ENCODE measurements at regions not wholly inside any gene's neighbourhood (a gene's known extent, or its start where the extent isn't known, plus 50 kb on each side); places are given as distances from the start of the nearest gene placed in this dataset.

GRCh38 chr6:12229332-12229731, 60.8 kb upstream of the EDN1 start:
- Histone ChIP-seq H3K36me3 (no peaks in the 10 kb centered on the region), H3K27ac (no peak overlapping the region), H3K4me3 (ENCODE audit: low read depth in 1 of 2, low read length in 1 of 2) (no peak overlapping the region), H3K9me3 (no peaks in the 10 kb centered on the region), H3K27me3 (no peaks in the 10 kb centered on the region), H3K4me1 (ENCODE audit: control insufficient read depth in 1 of 2, insufficient read depth in 1 of 2, low read depth in 1 of 2, low read length in 1 of 2) (peaks cover 22 to 23% of the 10 kb centered on the region in 2 experiments)
- TF ChIP-seq, protein P1, sequence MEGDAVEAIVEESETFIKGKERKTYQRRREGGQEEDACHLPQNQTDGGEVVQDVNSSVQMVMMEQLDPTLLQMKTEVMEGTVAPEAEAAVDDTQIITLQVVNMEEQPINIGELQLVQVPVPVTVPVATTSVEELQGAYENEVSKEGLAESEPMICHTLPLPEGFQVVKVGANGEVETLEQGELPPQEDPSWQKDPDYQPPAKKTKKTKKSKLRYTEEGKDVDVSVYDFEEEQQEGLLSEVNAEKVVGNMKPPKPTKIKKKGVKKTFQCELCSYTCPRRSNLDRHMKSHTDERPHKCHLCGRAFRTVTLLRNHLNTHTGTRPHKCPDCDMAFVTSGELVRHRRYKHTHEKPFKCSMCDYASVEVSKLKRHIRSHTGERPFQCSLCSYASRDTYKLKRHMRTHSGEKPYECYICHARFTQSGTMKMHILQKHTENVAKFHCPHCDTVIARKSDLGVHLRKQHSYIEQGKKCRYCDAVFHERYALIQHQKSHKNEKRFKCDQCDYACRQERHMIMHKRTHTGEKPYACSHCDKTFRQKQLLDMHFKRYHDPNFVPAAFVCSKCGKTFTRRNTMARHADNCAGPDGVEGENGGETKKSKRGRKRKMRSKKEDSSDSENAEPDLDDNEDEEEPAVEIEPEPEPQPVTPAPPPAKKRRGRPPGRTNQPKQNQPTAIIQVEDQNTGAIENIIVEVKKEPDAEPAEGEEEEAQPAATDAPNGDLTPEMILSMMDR (IDR thresholded peaks at IDR 0.05): no peak

GRCh38 chr6:12230523-12230922, 59.6 kb upstream of the EDN1 start:
- TF ChIP-seq, protein P1 (IDR thresholded peaks at IDR 0.05): no peak
- no peaks in the 10 kb centered on the region for H3K36me3 ChIP-seq
- no peak overlapping the region for H3K4me3 ChIP-seq (ENCODE audit: low read depth in 1 of 2, low read length in 1 of 2)
- no peaks in the 10 kb centered on the region for H3K9me3 ChIP-seq
- H3K27ac ChIP-seq: no peak overlapping the region
- H3K4me1 ChIP-seq (ENCODE audit: control insufficient read depth in 1 of 2, insufficient read depth in 1 of 2, low read depth in 1 of 2, low read length in 1 of 2): peaks cover 33 to 35% of the 10 kb centered on the region in 2 experiments
- no peaks in the 10 kb centered on the region for H3K27me3 ChIP-seq

GRCh38 chr6:12232339-12232738, 57.8 kb upstream of the EDN1 start:
- Histone ChIP-seq H3K36me3 (no peaks in the 10 kb centered on the region), H3K9me3 (no peaks in the 10 kb centered on the region), H3K4me1 (ENCODE audit: control insufficient read depth in 1 of 2, insufficient read depth in 1 of 2, low read depth in 1 of 2, low read length in 1 of 2) (peaks cover 33 to 40% of the 10 kb centered on the region in 2 experiments), H3K27ac (peak overlapping the region; percentile 93), H3K27me3 (no peaks in the 10 kb centered on the region), H3K4me3 (ENCODE audit: low read depth in 1 of 2, low read length in 1 of 2) (no peak overlapping the region)
- TF ChIP-seq, protein P1 (IDR thresholded peaks at IDR 0.05): no peak

- H3K4me3 ChIP-seq (ENCODE audit: low read depth in 1 of 2, low read length in 1 of 2): peak overlapping the region in 1 of 2 experiments; percentile 22
- peak overlapping the region; percentile 93 for H3K27ac ChIP-seq
- no peaks in the 10 kb centered on the region for H3K36me3 ChIP-seq
- H3K9me3 ChIP-seq: no peaks in the 10 kb centered on the region
- TF ChIP-seq, protein P1 (IDR thresholded peaks at IDR 0.05): no peak
- H3K27me3 ChIP-seq: no peaks in the 10 kb centered on the region
- H3K4me1 ChIP-seq (ENCODE audit: control insufficient read depth in 1 of 2, insufficient read depth in 1 of 2, low read depth in 1 of 2, low read length in 1 of 2): peaks cover 33 to 44% of the 10 kb centered on the region in 2 experiments
These were observed 57.3 kb upstream of the EDN1 start for GRCh38 chr6:12232821-12233220.

GRCh38 chr6:12233693-12234571, 56.2 kb upstream of the EDN1 start:
- TF ChIP-seq, protein P1 (IDR thresholded peaks at IDR 0.05): peak; percentile 17
- Histone ChIP-seq H3K9me3 (no peaks in the 10 kb centered on the region), H3K4me1 (ENCODE audit: control insufficient read depth in 1 of 2, insufficient read depth in 1 of 2, low read depth in 1 of 2, low read length in 1 of 2) (peaks cover 43 to 53% of the 10 kb centered on the region in 2 experiments), H3K4me3 (ENCODE audit: low read depth in 1 of 2, low read length in 1 of 2) (peak overlapping the region; percentile 17 to 22), H3K27me3 (no peaks in the 10 kb centered on the region), H3K27ac (peak overlapping the region; percentile 93), H3K36me3 (no peaks in the 10 kb centered on the region)

Data from neutrophil (primary cell).